GM18867 (cell line): ENCODE measurements at regions not wholly inside any gene's neighbourhood (a gene's known extent, or its start where the extent isn't known, plus 50 kb on each side); places are given as distances from the start of the nearest gene placed in this dataset.
"Not testable (repeated sequence)": the region's sequence is repeated elsewhere in the genome, so short reads cannot be mapped to it uniquely, and the experiment has no call there.

Source experiments
- ATAC-seq: cut with Tn5 transposase; IDR thresholded peaks from one replicate; pipeline ENCODE4 v1.9.1; 2021; ENCODE audit warnings: mild to moderate bottlenecking, moderate library complexity; ENCODE audit not compliant: unreplicated experiment

GRCh38 chr15:70378126-70379031 is 280.7 kb upstream of the TLE3 start:
- ATAC-seq, result no peak

- no peak for ATAC-seq
Measured at GRCh38 chr15:70376929-70377691, 279.4 kb upstream of the TLE3 start.

- no peak for ATAC-seq
Measured at GRCh38 chr15:70376031-70376928, 278.6 kb upstream of the TLE3 start.

- no peak for ATAC-seq
Measured at GRCh38 chr15:70375586-70375985, 277.9 kb upstream of the TLE3 start.

GRCh38 chr15:70375006-70375431 is 277.3 kb upstream of the TLE3 start:
- no peak for ATAC-seq

- ATAC-seq, result no peak
Measured at GRCh38 chr15:70374096-70374495, 276.4 kb upstream of the TLE3 start.

GRCh38 chr15:70373439-70373838 is 275.7 kb upstream of the TLE3 start:
- not testable (repeated sequence) for ATAC-seq

- not testable (repeated sequence) for ATAC-seq
Measured at GRCh38 chr15:70367913-70368705, 270.4 kb upstream of the TLE3 start.

GRCh38 chr15:70364023-70364422 is 266.3 kb upstream of the TLE3 start:
- not testable (repeated sequence) for ATAC-seq

GRCh38 chr15:70362886-70363285 is 265.2 kb upstream of the TLE3 start:
- no peak for ATAC-seq

- ATAC-seq, result no peak
Measured at GRCh38 chr15:70362350-70362749, 264.6 kb upstream of the TLE3 start.

GRCh38 chr15:70361891-70362290 is 264.2 kb upstream of the TLE3 start:
- no peak for ATAC-seq

- ATAC-seq, result no peak
Measured at GRCh38 chr15:70361106-70361505, 263.4 kb upstream of the TLE3 start.

GRCh38 chr15:70358871-70359647 is 261.3 kb upstream of the TLE3 start:
- no peak for ATAC-seq

GRCh38 chr15:70358011-70358819 is 260.5 kb upstream of the TLE3 start:
- ATAC-seq, result no peak

- ATAC-seq, result no peak
Measured at GRCh38 chr15:70357453-70357852, 259.7 kb upstream of the TLE3 start.

- ATAC-seq, result no peak
Measured at GRCh38 chr15:70356919-70357318, 259.2 kb upstream of the TLE3 start.

- ATAC-seq, result no peak
Measured at GRCh38 chr15:70356062-70356860, 258.5 kb upstream of the TLE3 start.
